ENCODE measurements at regions not wholly inside any gene's neighbourhood (a gene's known extent, or its start where the extent isn't known, plus 50 kb on each side); places are given as distances from the start of the nearest gene placed in this dataset.

GRCh38 chr4:16450031-16450430 is 223.8 kb upstream of the TAPT1 start:
- no peak for TF ChIP-seq POLR2A (IDR thresholded peaks at IDR 0.05)
- TF ChIP-seq CTCF (IDR thresholded peaks at IDR 0.05), result no peak
